ENCODE measurements at regions not wholly inside any gene's neighbourhood (a gene's known extent, or its start where the extent isn't known, plus 50 kb on each side); places are given as distances from the start of the nearest gene placed in this dataset.

GRCh38 chr4:108371282-108371681 is 202.6 kb upstream of the LEF1 start:
- no peak overlapping the region for H3K4me3 ChIP-seq (ENCODE audit: low read length)
- DNase-seq (ENCODE audit: low read depth) = no peak
- no peak for TF ChIP-seq CTCF (conservative IDR thresholded peaks at IDR 0.05; ENCODE audit: low read length)

- no peak for DNase-seq (ENCODE audit: low read depth)
- TF ChIP-seq CTCF (conservative IDR thresholded peaks at IDR 0.05; ENCODE audit: low read length) = no peak
- no peak overlapping the region for H3K4me3 ChIP-seq (ENCODE audit: low read length)
Observed at GRCh38 chr4:108370291-108371141, 201.8 kb upstream of the LEF1 start.

- no peak for TF ChIP-seq CTCF (conservative IDR thresholded peaks at IDR 0.05; ENCODE audit: low read length)
- DNase-seq (ENCODE audit: low read depth) = no peak
- no peak overlapping the region for H3K4me3 ChIP-seq (ENCODE audit: low read length)
Observed at GRCh38 chr4:108369035-108369655, 200.4 kb upstream of the LEF1 start.

GRCh38 chr4:108367751-108368150 is 199.0 kb upstream of the LEF1 start:
- DNase-seq (ENCODE audit: low read depth) = no peak
- no peak for TF ChIP-seq CTCF (conservative IDR thresholded peaks at IDR 0.05; ENCODE audit: low read length)

GRCh38 chr4:108366716-108367115 is 198.0 kb upstream of the LEF1 start:
- DNase-seq (ENCODE audit: low read depth) = no peak
- no peak overlapping the region for H3K4me3 ChIP-seq (ENCODE audit: low read length)
- no peak for TF ChIP-seq CTCF (conservative IDR thresholded peaks at IDR 0.05; ENCODE audit: low read length)

More at GRCh38 chr4:108367751-108368150, 199.0 kb upstream of the LEF1 start:
- no peak overlapping the region for H3K4me3 ChIP-seq (ENCODE audit: low read length)

GRCh38 chr4:108365551-108365950 is 196.8 kb upstream of the LEF1 start:
- no peak for DNase-seq (ENCODE audit: low read depth)
- H3K4me3 ChIP-seq (ENCODE audit: low read length) = no peak overlapping the region
- TF ChIP-seq CTCF (conservative IDR thresholded peaks at IDR 0.05; ENCODE audit: low read length) = no peak

- no peak for TF ChIP-seq CTCF (conservative IDR thresholded peaks at IDR 0.05; ENCODE audit: low read length)
- no peak overlapping the region for H3K4me3 ChIP-seq (ENCODE audit: low read length)
- no peak for DNase-seq (ENCODE audit: low read depth)
Observed at GRCh38 chr4:108361886-108362285, 193.2 kb upstream of the LEF1 start.

All from AG10803 (cell line).